GM12891 (cell line): ENCODE measurements at regions not wholly inside any gene's neighbourhood (a gene's known extent, or its start where the extent isn't known, plus 50 kb on each side); places are given as distances from the start of the nearest gene placed in this dataset.

Experiments used
- POLR2A ChIP-seq: IDR thresholded peaks from 2 replicates; pipeline ENCODE4 v1.6.1; 2011; ENCODE audit warnings: low read depth, low read length, control low read depth
- POLR2AphosphoS5 ChIP-seq: IDR thresholded peaks from 2 replicates; pipeline ENCODE4 v1.6.1; 2011; ENCODE audit warnings: low read depth, low read length, control low read depth
- TAF1 ChIP-seq: IDR thresholded peaks from 2 replicates; pipeline ENCODE4 v1.6.1; 2011; ENCODE audit warnings: low read depth, low read length, control low read depth

- TF ChIP-seq POLR2A = no peak
- no peak for TF ChIP-seq POLR2AphosphoS5
- TF ChIP-seq TAF1 = no peak
Measured at GRCh38 chr2:183438541-183438940, 314.3 kb downstream of the NUP35 start.
